OCI-LY1 (cell line): ENCODE measurements at regions not wholly inside any gene's neighbourhood (a gene's known extent, or its start where the extent isn't known, plus 50 kb on each side); places are given as distances from the start of the nearest gene placed in this dataset.

Experiments used
- H2AFZ ChIP-seq: fragments of 200-600 bp; sonication (generic), shearing (Covaris generic); 2 replicates; pipeline ENCODE4 v1.6.0; 2014; ENCODE audit warnings: antibody characterized with exemption, mild to moderate bottlenecking, low read length
- H3F3A ChIP-seq: fragments of 200-600 bp; sonication (generic), shearing (Covaris generic); 2 replicates; pipeline ENCODE4 v1.6.0; 2014; ENCODE audit warnings: mild to moderate bottlenecking, antibody characterized with exemption, low read length, moderate library complexity; ENCODE audit not compliant: insufficient read depth
- H3K27ac ChIP-seq: fragments of 200-600 bp; sonication (generic); 2 replicates; pipeline ENCODE4 v1.5.1; 2014; ENCODE audit warnings: low read length, mixed run types, mild to moderate bottlenecking, low read depth; ENCODE audit not compliant: poor library complexity, severe bottlenecking
- H3K27me3 ChIP-seq: fragments of 200-600 bp; sonication (generic); 2 replicates; pipeline ENCODE4 v1.6.0; 2014; ENCODE audit warnings: antibody characterized with exemption, mild to moderate bottlenecking, low read length, moderate library complexity; ENCODE audit not compliant: insufficient read depth
- H3K36me3 ChIP-seq: fragments of 200-600 bp; sonication (generic); 2 replicates; pipeline ENCODE4 v1.6.1; 2014; ENCODE audit warnings: mild to moderate bottlenecking, antibody characterized with exemption, low read length, moderate library complexity, mixed read lengths; ENCODE audit not compliant: insufficient read depth
- H3K4me1 ChIP-seq: fragments of 200-600 bp; sonication (generic); 2 replicates; pipeline ENCODE4 v1.5.1; 2014; ENCODE audit warnings: mild to moderate bottlenecking, low read length, moderate library complexity; ENCODE audit not compliant: insufficient read depth, severe bottlenecking
- H3K4me2 ChIP-seq: fragments of 200-600 bp; sonication (generic), shearing (Covaris generic); 2 replicates; pipeline ENCODE4 v1.6.1; 2014; ENCODE audit warnings: low read length
- H3K4me3 ChIP-seq: fragments of 200-600 bp; sonication (generic); 2 replicates; pipeline ENCODE4 v1.5.1; 2014; ENCODE audit warnings: low read length, low read depth, mild to moderate bottlenecking, mixed read lengths; ENCODE audit not compliant: poor library complexity, severe bottlenecking
- H3K79me2 ChIP-seq: fragments of 200-600 bp; shearing (Covaris generic); 2 replicates; pipeline ENCODE4 v1.6.1; 2016; ENCODE audit warnings: mixed run types, low read length, mixed read lengths; ENCODE audit not compliant: insufficient read depth
- H3K9ac ChIP-seq: fragments of 200-600 bp; sonication (generic), shearing (Covaris generic); 2 replicates; pipeline ENCODE4 v1.6.1; 2014; ENCODE audit warnings: mild to moderate bottlenecking, low read length, mixed read lengths
- H3K9me2 ChIP-seq: fragments of 200-600 bp; sonication (generic), shearing (Covaris generic); 2 replicates; pipeline ENCODE4 v1.6.1; 2014; ENCODE audit warnings: low read depth, mild to moderate bottlenecking, low read length, mixed read lengths
- H3K9me3 ChIP-seq: fragments of 200-600 bp; shearing (Covaris generic); 2 replicates; pipeline ENCODE4 v1.6.1; 2014; ENCODE audit warnings: low read length, mixed read lengths
- H4K20me1 ChIP-seq: fragments of 200-600 bp; sonication (generic), shearing (Covaris generic); 2 replicates; pipeline ENCODE4 v1.6.0; 2016; ENCODE audit warnings: mild to moderate bottlenecking, low read length; ENCODE audit not compliant: insufficient read depth
- CTCF ChIP-seq: fragments of 200-600 bp; sonication (generic), shearing (Covaris generic); IDR thresholded peaks from 2 replicates; pipeline ENCODE4 v1.5.1; 2017; ENCODE audit warnings: mild to moderate bottlenecking, antibody characterized with exemption, low read length, moderate library complexity, mixed read lengths
- EZH2 ChIP-seq: fragments of 200-600 bp; sonication (generic), shearing (Covaris generic); IDR thresholded peaks from 2 replicates; pipeline ENCODE4 v1.8.0; 2017; ENCODE audit warnings: borderline replicate concordance, mixed run types, mild to moderate bottlenecking, antibody characterized with exemption, low read length, moderate library complexity, mixed read lengths

GRCh38 chr9:106339882-106340281, 523.1 kb upstream of the ZNF462 start:
- Histone ChIP-seq H3K4me2 (no peak overlapping the region), H3K79me2 (no peaks in the 10 kb centered on the region), H2AFZ (no peak overlapping the region), H3K4me1 (no peaks in the 10 kb centered on the region), H3K4me3 (no peak overlapping the region), H3K9me3 (no peaks in the 10 kb centered on the region), H3K9ac (no peak overlapping the region), H4K20me1 (no peaks in the 10 kb centered on the region), H3K36me3 (no peaks in the 10 kb centered on the region), H3K9me2 (no peaks in the 10 kb centered on the region; the same call in 1 of the 2 replicates), H3K27ac (no peak overlapping the region), H3F3A (no peaks in the 10 kb centered on the region), H3K27me3 (no peaks in the 10 kb centered on the region)
- no peak for TF ChIP-seq CTCF

DNA sequence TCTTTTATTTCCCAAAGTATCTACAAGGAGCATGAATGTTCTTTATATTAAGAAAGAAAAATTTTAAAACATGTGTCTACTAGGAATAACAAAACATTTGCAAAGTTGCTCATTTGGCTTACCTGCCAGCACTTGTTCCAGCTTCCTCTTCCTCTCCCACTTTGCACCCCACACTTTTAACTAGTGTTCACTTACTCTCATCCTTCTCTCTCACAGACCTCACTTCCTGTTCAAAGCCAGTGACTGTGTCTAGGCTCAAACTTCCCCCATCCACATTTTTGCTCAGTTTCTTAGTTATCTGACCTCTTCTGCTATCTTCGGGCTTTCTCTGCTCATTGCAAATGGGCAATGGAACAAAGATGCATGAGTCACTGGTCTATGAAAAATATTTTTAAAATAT, 512.2 kb upstream of the ZNF462 start:
- Histone ChIP-seq H3K9me3 (no peaks in the 10 kb centered on the region), H3K27ac (no peak overlapping the region), H3K27me3 (no peaks in the 10 kb centered on the region), H2AFZ (no peak overlapping the region), H4K20me1 (no peaks in the 10 kb centered on the region), H3K36me3 (no peaks in the 10 kb centered on the region), H3K4me2 (no peak overlapping the region), H3K9me2 (no peaks in the 10 kb centered on the region), H3K79me2 (no peaks in the 10 kb centered on the region), H3K4me3 (no peak overlapping the region), H3K4me1 (no peaks in the 10 kb centered on the region), H3F3A (no peaks in the 10 kb centered on the region), H3K9ac (no peak overlapping the region)
- TF ChIP-seq EZH2 = no peak

DNA sequence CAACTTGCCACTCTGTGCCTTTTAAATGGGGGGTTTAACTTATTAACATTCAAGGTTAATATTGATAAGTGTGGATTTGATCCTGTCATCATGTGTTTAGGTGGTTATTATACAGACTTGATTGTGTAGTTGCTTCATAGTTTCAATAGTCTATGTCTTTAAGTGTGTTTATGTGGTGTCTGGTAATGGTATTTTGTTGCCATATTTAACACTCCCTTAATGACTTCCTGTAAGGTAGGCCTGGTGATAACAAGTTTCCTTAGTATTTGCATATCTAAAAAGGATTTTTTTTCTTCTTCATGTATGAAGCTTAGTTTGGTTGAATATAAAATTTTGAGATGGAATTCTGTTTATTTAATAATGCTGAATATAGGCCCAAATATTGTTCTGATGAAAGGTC, 506.0 kb upstream of the ZNF462 start:
- H3K9me2 ChIP-seq = no peaks in the 10 kb centered on the region
- H3K4me2 ChIP-seq = no peak overlapping the region

More for the DNA sequence above, 506.0 kb upstream of the ZNF462 start:
- Histone ChIP-seq H3F3A (no peaks in the 10 kb centered on the region), H3K79me2 (no peaks in the 10 kb centered on the region), H2AFZ (no peak overlapping the region), H3K27ac (no peak overlapping the region), H3K36me3 (no peaks in the 10 kb centered on the region), H4K20me1 (no peaks in the 10 kb centered on the region), H3K27me3 (no peaks in the 10 kb centered on the region), H3K9ac (no peak overlapping the region), H3K4me3 (no peak overlapping the region), H3K4me1 (no peaks in the 10 kb centered on the region), H3K9me3 (no peaks in the 10 kb centered on the region)
- no peak for TF ChIP-seq CTCF
- TF ChIP-seq EZH2 = no peak
